ENCODE measurements at regions not wholly inside any gene's neighbourhood (a gene's known extent, or its start where the extent isn't known, plus 50 kb on each side); places are given as distances from the start of the nearest gene placed in this dataset.
A peak's percentile ranks its signal among the peaks of the same experiment; 100 is the strongest.

DNA sequence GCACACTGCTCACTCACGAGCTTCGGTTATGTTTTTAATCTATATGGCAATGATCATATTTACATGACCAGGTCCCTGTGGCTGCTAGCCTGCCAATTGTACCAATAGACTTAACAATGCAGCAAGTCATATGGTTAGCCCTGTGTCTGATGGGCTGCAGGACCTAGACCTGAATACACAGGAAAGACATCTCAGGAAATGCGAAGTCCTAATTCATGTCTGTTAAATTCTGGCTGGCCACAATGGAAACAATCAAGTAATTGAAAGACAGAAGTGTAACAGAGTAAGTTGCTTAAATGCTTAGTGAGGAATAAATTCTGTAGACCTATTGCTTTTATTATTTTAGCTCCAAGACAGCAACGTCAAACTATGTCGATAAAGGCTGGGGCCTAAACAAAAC, 112.4 kb upstream of the FZD8 start:
- no peaks in the 10 kb centered on the region for H3K4me1 ChIP-seq (ENCODE audit: control insufficient read depth, insufficient read depth, low read length)
- H3K27me3 ChIP-seq (ENCODE audit: control insufficient read depth, insufficient read depth, low read length): no peaks in the 10 kb centered on the region
- no peak for DNase-seq (ENCODE audit: low read depth in 4 of 6, low spot score in 6 of 6)
- 89% methylated on average over 2 of the region's 5 CpGs for WGBS (ENCODE audit: insufficient coverage)
- no peak overlapping the region for H3K4me3 ChIP-seq (ENCODE audit: low read depth, low read length)
- no peak overlapping the region for H3K27ac ChIP-seq (ENCODE audit: low read depth, low read length)
- H3K36me3 ChIP-seq (ENCODE audit: control insufficient read depth, insufficient read depth, low read length): no peaks in the 10 kb centered on the region
- H3K9me3 ChIP-seq (ENCODE audit: control insufficient read depth, insufficient read depth, low read length): no peaks in the 10 kb centered on the region

DNA sequence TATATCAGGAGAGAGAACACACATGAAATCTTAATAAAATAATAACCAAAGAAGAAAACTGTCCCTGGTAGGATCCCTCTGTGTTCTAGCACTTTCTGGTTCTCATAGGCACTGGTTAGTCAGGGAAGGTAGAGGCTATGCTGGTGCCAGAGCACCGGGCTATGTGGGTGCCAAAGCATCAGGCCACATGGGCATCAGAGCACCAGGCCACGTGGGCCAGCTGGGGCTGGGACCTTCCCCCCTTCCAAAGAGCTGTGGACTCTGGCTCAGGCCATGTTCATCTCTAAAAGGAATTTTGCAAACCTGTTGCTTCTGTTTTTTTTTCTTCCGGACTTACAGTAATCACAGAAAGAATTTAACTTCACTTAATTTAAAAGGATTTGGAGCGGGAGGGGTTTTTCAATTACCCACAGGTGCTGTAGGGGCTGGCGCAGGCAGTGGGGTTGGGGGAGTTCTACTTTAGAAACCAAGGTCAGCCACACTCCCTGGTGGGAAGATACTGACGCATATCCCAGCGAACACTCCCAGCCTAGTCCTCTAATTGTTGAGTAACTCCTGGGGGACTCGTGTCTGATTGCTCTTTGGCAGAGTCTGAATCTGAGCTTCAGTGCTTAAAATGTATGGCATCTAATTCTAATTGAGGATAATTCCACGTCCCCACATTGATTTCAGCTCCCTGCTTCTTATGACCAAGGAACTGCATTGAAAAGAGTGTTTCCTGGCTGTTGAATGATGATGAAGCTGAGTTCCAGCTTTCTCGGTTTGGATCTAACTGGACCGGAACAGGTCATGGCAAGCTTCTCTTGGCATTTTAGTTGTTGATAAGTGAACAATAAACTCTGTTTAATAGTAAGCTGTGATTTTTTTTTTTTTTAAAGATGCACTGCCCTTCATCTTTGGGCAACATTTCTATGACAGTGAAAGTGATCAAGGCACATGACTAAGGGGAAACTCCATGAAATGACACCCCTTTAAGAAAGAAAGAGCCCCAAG, 110.7 kb upstream of the FZD8 start:
- Histone ChIP-seq H3K27me3 (ENCODE audit: control insufficient read depth, insufficient read depth, low read length) (no peaks in the 10 kb centered on the region), H3K36me3 (ENCODE audit: control insufficient read depth, insufficient read depth, low read length) (no peaks in the 10 kb centered on the region), H3K4me1 (ENCODE audit: control insufficient read depth, insufficient read depth, low read length) (no peaks in the 10 kb centered on the region), H3K4me3 (ENCODE audit: low read depth, low read length) (no peak overlapping the region), H3K27ac (ENCODE audit: low read depth, low read length) (no peak overlapping the region), H3K9me3 (ENCODE audit: control insufficient read depth, insufficient read depth, low read length) (no peaks in the 10 kb centered on the region)
- DNase-seq (ENCODE audit: low read depth in 4 of 6, low spot score in 6 of 6): no peak
- WGBS (ENCODE audit: insufficient coverage): 80% methylated on average over 8 of the region's 11 CpGs

DNA sequence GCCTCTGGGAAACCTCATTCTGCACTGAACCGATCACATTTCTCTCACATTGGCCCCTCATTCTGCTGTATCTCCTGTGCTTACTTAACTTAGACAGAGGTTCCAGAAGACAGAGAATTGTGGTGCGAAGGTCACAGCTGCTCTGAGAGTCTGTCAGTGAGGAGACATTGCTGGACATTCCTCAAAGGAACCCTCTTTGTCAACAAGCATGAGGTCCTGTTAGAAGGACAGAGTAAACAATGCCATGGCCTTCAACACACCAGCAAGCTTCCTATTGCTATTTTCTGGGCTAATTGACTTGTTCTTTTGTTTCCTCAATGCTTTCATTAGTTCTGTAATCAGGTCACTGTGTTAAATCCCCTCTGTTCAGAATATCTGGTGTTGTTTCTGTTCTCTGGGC, 109.3 kb upstream of the FZD8 start:
- H3K27me3 ChIP-seq (ENCODE audit: control insufficient read depth, insufficient read depth, low read length): no peaks in the 10 kb centered on the region
- no peaks in the 10 kb centered on the region for H3K36me3 ChIP-seq (ENCODE audit: control insufficient read depth, insufficient read depth, low read length)
- no peaks in the 10 kb centered on the region for H3K9me3 ChIP-seq (ENCODE audit: control insufficient read depth, insufficient read depth, low read length)
- H3K4me3 ChIP-seq (ENCODE audit: low read depth, low read length): no peak overlapping the region
- no peaks in the 10 kb centered on the region for H3K4me1 ChIP-seq (ENCODE audit: control insufficient read depth, insufficient read depth, low read length)
- H3K27ac ChIP-seq (ENCODE audit: low read depth, low read length): no peak overlapping the region
- no peak for DNase-seq (ENCODE audit: low read depth in 4 of 6, low spot score in 6 of 6)
- no CpG with 5 or more reads among the region's 2 CpGs for WGBS (ENCODE audit: insufficient coverage)

DNA sequence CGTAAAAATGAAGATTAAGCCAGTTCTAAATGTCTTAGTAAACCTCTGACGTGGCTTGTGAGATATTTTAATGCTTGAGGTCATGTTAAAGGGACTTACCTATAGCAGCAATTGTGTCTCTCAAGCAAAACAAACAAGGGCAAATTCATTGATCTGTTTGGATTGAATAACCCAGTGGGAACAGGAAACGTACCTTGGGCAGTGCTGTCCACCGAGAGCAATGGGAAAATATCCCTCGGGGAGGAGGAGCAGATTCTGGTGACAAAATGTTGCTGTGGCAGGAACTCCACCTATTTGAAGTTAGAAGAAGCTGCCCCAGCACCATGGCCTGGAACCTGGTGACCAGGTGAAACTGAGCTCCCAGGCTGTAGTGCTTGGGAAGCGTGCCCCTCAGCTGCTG, 107.1 kb upstream of the FZD8 start:
- no peak overlapping the region for H3K4me3 ChIP-seq (ENCODE audit: low read depth, low read length)
- 85% methylated on average over 4 of the region's 6 CpGs for WGBS (ENCODE audit: insufficient coverage)
- H3K4me1 ChIP-seq (ENCODE audit: control insufficient read depth, insufficient read depth, low read length): no peaks in the 10 kb centered on the region
- H3K27me3 ChIP-seq (ENCODE audit: control insufficient read depth, insufficient read depth, low read length): no peaks in the 10 kb centered on the region
- DNase-seq (ENCODE audit: low read depth in 4 of 6, low spot score in 6 of 6): no peak
- no peak overlapping the region for H3K27ac ChIP-seq (ENCODE audit: low read depth, low read length)
- no peaks in the 10 kb centered on the region for H3K36me3 ChIP-seq (ENCODE audit: control insufficient read depth, insufficient read depth, low read length)
- no peaks in the 10 kb centered on the region for H3K9me3 ChIP-seq (ENCODE audit: control insufficient read depth, insufficient read depth, low read length)

DNA sequence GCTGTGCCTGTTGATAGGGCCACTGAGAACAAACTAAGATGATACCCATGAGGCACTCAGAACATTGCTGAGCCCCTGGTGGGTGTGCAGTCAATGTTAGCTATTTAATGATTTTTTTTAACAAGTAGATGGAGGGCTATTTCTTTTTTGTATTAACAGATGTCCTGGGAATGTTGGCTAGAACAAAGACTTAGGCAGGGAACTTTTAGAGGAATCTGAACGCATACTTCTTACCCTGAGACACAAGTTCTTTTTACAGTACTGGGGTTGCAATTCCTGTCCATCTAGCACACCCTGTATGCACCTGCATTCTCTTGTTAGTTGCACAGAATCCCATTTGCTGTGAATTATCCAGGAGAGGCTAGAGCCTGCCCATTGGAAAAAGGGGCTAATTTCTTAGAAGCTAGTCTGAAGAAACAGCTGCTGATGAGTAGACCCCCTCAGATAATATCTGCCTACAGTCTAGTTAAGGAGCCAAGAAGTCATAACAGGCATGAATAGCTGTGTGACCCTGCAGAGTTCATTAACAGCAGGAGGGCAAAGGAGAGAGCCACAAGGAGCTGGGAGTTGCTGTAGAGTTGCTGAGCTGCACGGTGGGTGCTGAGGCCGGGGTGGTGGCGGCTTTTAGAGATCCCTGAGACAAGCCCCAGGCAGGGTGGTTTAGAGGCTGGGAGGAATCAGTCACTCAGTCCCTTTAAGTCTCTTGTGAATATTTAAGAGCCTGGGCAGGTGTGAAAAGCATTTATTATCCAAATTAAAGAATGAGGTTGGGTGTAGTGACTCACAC, 103.7 kb upstream of the FZD8 start:
- no peaks in the 10 kb centered on the region for H3K4me1 ChIP-seq (ENCODE audit: control insufficient read depth, insufficient read depth, low read length)
- H3K36me3 ChIP-seq (ENCODE audit: control insufficient read depth, insufficient read depth, low read length): no peaks in the 10 kb centered on the region
- no peak for DNase-seq (ENCODE audit: low read depth in 4 of 6, low spot score in 6 of 6)
- H3K9me3 ChIP-seq (ENCODE audit: control insufficient read depth, insufficient read depth, low read length): no peaks in the 10 kb centered on the region
- WGBS (ENCODE audit: insufficient coverage): 89% methylated on average over 3 of the region's 4 CpGs
- no peaks in the 10 kb centered on the region for H3K27me3 ChIP-seq (ENCODE audit: control insufficient read depth, insufficient read depth, low read length)
- no peak overlapping the region for H3K4me3 ChIP-seq (ENCODE audit: low read depth, low read length)
- no peak overlapping the region for H3K27ac ChIP-seq (ENCODE audit: low read depth, low read length)

DNA sequence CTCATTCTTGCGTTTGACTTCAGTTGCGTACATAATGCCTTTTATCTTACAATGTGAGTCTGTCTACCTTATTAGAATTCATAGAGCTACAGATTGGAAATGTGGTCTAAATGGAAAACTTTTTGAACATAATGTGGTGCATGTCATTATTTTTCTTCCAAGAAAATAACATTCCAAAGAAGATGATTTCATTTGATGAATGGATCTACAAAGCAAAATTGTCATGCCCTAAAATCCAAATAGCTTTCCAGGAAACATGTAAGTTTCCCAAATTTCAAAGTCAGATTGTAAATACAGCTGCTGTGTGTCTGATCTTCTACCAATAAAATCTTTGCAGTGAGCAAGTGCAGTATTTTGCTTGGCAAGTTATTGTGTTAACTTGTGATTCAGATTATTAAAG, 101.8 kb upstream of the FZD8 start:
- H3K4me3 ChIP-seq (ENCODE audit: low read depth, low read length): no peak overlapping the region
- H3K36me3 ChIP-seq (ENCODE audit: control insufficient read depth, insufficient read depth, low read length): no peaks in the 10 kb centered on the region
- H3K27ac ChIP-seq (ENCODE audit: low read depth, low read length): no peak overlapping the region
- WGBS (ENCODE audit: insufficient coverage): no CpG with 5 or more reads among the region's 2 CpGs
- no peaks in the 10 kb centered on the region for H3K4me1 ChIP-seq (ENCODE audit: control insufficient read depth, insufficient read depth, low read length)
- peak in 1 of 6 donors; percentile 72 for DNase-seq (ENCODE audit: low read depth in 4 of 6, low spot score in 6 of 6)
- H3K27me3 ChIP-seq (ENCODE audit: control insufficient read depth, insufficient read depth, low read length): no peaks in the 10 kb centered on the region
- no peaks in the 10 kb centered on the region for H3K9me3 ChIP-seq (ENCODE audit: control insufficient read depth, insufficient read depth, low read length)

DNA sequence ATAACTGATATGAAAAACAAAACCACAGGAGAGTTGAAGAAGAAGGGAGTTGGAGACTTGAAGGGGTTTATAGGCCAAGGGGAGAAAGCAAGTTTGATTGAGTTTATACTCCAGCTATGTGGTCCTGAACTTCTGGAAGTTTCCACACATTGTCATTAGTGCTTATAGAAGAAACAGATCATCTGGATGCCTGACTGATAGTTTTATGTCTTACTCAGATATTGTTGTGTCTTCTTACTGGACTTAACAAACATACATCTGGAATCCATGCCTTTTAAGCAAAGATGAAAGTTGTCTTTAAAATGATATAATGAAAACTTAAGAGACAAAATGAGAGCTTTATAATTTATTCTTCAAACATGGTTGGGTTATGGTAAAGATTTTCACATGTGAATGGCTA, 101.3 kb upstream of the FZD8 start:
- no peak for DNase-seq (ENCODE audit: low read depth in 4 of 6, low spot score in 6 of 6)
- Histone ChIP-seq H3K27me3 (ENCODE audit: control insufficient read depth, insufficient read depth, low read length) (no peaks in the 10 kb centered on the region), H3K9me3 (ENCODE audit: control insufficient read depth, insufficient read depth, low read length) (no peaks in the 10 kb centered on the region), H3K4me3 (ENCODE audit: low read depth, low read length) (no peak overlapping the region), H3K4me1 (ENCODE audit: control insufficient read depth, insufficient read depth, low read length) (no peaks in the 10 kb centered on the region), H3K36me3 (ENCODE audit: control insufficient read depth, insufficient read depth, low read length) (no peaks in the 10 kb centered on the region), H3K27ac (ENCODE audit: low read depth, low read length) (no peak overlapping the region)

DNA sequence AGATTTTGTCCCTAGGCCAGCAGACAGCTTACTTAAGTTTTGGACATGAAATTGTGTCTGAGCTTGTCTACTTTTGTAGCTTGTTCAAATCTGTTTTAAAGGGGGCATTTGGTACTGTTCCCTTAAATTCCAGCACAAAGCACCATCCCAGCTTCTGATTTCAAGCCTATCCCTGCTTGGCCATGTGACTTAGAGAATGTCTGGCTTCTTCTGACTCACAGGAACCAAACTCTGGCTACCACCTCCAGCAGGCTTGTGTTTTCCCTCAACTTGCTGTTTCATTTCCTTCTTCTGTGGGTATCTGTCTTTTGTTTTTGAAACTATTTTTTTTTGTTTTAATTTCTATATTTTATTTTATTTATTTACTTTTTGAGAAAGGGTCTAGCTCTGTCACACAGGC, 97.9 kb upstream of the FZD8 start:
- no peaks in the 10 kb centered on the region for H3K9me3 ChIP-seq (ENCODE audit: control insufficient read depth, insufficient read depth, low read length)
- no peaks in the 10 kb centered on the region for H3K27me3 ChIP-seq (ENCODE audit: control insufficient read depth, insufficient read depth, low read length)
- no peak overlapping the region for H3K27ac ChIP-seq (ENCODE audit: low read depth, low read length)
- no peaks in the 10 kb centered on the region for H3K36me3 ChIP-seq (ENCODE audit: control insufficient read depth, insufficient read depth, low read length)
- H3K4me1 ChIP-seq (ENCODE audit: control insufficient read depth, insufficient read depth, low read length): no peaks in the 10 kb centered on the region
- DNase-seq (ENCODE audit: low read depth in 4 of 6, low spot score in 6 of 6): no peak
- no peak overlapping the region for H3K4me3 ChIP-seq (ENCODE audit: low read depth, low read length)

DNA sequence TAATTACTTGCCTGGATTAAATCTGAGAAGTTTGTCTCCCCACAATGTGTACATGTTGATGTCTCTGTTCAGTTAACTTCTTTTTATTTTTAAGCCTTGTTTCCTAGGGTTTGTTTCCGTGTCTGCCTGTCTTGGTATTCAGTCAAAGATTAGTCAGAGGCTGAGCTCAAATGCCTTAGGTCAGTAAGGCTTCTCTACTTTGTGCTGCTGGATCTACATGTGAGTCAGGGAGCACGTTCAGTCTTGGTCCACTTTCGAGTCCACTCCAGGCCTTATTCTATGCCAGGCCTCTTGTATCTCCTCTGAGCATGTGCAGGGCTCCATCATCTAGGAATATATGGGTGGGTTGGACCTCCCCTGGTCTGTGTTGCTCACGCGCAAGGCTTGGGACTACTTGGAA, 93.3 kb upstream of the FZD8 start:
- no peaks in the 10 kb centered on the region for H3K27me3 ChIP-seq (ENCODE audit: control insufficient read depth, insufficient read depth, low read length)
- H3K27ac ChIP-seq (ENCODE audit: low read depth, low read length): no peak overlapping the region
- no peak for DNase-seq (ENCODE audit: low read depth in 4 of 6, low spot score in 6 of 6)
- H3K9me3 ChIP-seq (ENCODE audit: control insufficient read depth, insufficient read depth, low read length): no peaks in the 10 kb centered on the region
- H3K4me1 ChIP-seq (ENCODE audit: control insufficient read depth, insufficient read depth, low read length): no peaks in the 10 kb centered on the region
- no peak overlapping the region for H3K4me3 ChIP-seq (ENCODE audit: low read depth, low read length)
- WGBS (ENCODE audit: insufficient coverage): 92% methylated on average over 3 of the region's 5 CpGs
- H3K36me3 ChIP-seq (ENCODE audit: control insufficient read depth, insufficient read depth, low read length): no peaks in the 10 kb centered on the region

DNA sequence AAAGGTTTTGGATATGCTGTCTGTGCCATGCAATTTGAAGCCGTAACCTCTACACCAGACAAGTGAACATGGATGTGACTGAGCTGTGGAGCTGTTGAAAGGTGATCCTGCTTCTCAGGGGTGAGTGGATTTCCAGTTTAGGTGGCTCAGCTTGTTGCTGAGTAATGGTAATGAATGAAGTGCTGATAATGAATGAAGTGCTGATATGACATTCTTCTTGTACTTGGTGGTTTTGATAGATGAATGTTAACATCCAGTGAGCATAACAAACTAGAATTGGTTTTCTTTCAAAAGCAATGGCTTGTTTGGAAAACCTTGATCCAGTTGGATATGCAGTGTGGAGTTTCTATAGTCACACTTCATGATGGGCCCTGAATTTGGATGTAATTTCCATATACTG, 89.7 kb upstream of the FZD8 start:
- no peaks in the 10 kb centered on the region for H3K9me3 ChIP-seq (ENCODE audit: control insufficient read depth, insufficient read depth, low read length)
- no peak overlapping the region for H3K27ac ChIP-seq (ENCODE audit: low read depth, low read length)
- no peaks in the 10 kb centered on the region for H3K36me3 ChIP-seq (ENCODE audit: control insufficient read depth, insufficient read depth, low read length)
- H3K27me3 ChIP-seq (ENCODE audit: control insufficient read depth, insufficient read depth, low read length): no peaks in the 10 kb centered on the region
- no peak overlapping the region for H3K4me3 ChIP-seq (ENCODE audit: low read depth, low read length)
- no CpG with 5 or more reads among the region's 1 CpG for WGBS (ENCODE audit: insufficient coverage)
- H3K4me1 ChIP-seq (ENCODE audit: control insufficient read depth, insufficient read depth, low read length): no peaks in the 10 kb centered on the region
- DNase-seq (ENCODE audit: low read depth in 4 of 6, low spot score in 6 of 6): no peak

Data from spinal cord (tissue), 9 donors.